Left ventricle myocardium inferior (tissue), 1 donor: ENCODE measurements at regions not wholly inside any gene's neighbourhood (a gene's known extent, or its start where the extent isn't known, plus 50 kb on each side); places are given as distances from the start of the nearest gene placed in this dataset.

Source experiments
- DNase-seq: peaks from one replicate; pipeline ENCODE4 v3.0.0-alpha.2; 2020
- H3K27ac ChIP-seq: fragments of 200-600 bp; replicated peaks from 2 replicates; pipeline ENCODE4 v1.8.0; 2021
- H3K27me3 ChIP-seq: fragments of 200-600 bp; 2 replicates; pipeline ENCODE4 v1.8.0; 2021; ENCODE audit warnings: low read depth
- H3K36me3 ChIP-seq: fragments of 200-600 bp; 2 replicates; pipeline ENCODE4 v1.8.0; 2021
- H3K4me1 ChIP-seq: fragments of 200-600 bp; 2 replicates; pipeline ENCODE4 v1.8.0; 2021
- H3K4me3 ChIP-seq: fragments of 200-600 bp; 2 replicates; pipeline ENCODE4 v1.8.0; 2021; ENCODE audit warnings: mild to moderate bottlenecking, moderate library complexity
- H3K9me3 ChIP-seq: fragments of 200-600 bp; replicated peaks from 2 replicates; pipeline ENCODE4 v1.8.0; 2021
- CTCF ChIP-seq: fragments of 200-600 bp; IDR thresholded peaks from 2 replicates; pipeline ENCODE4 v1.8.0; 2021; ENCODE audit warnings: antibody characterized with exemption, mild to moderate bottlenecking, borderline replicate concordance
- intact Hi-C: fragments of 100-400 bp; cut with micrococcal nuclease; formaldehyde crosslinking; loops from one replicate; pipeline ENCODE4 v1.11.0; 2022
- donor health status: DM: no; HTN: yes; CAD: no; lungs with severe emphysema.

- no peak overlapping the region for H3K27ac ChIP-seq
- TF ChIP-seq CTCF, result no peak
- no peak overlapping the region for H3K4me3 ChIP-seq
- no peak for DNase-seq
- intact Hi-C loops, result no loop called here
- peaks cover 34% of the 10 kb centered on the region for H3K27me3 ChIP-seq
- no peaks in the 10 kb centered on the region for H3K4me1 ChIP-seq
- no peaks in the 10 kb centered on the region for H3K36me3 ChIP-seq
- peaks cover 15% of the 10 kb centered on the region for H3K9me3 ChIP-seq
Observed at GRCh38 chr12:112589275-112589674, 170.5 kb downstream of the PTPN11 start.

GRCh38 chr12:112590281-112590680 is 171.5 kb downstream of the PTPN11 start:
- no peak for DNase-seq
- Histone ChIP-seq H3K36me3 (no peaks in the 10 kb centered on the region), H3K27me3 (peaks cover 31% of the 10 kb centered on the region), H3K4me1 (no peaks in the 10 kb centered on the region), H3K27ac (no peak overlapping the region), H3K4me3 (no peak overlapping the region), H3K9me3 (peaks cover 15% of the 10 kb centered on the region)
- no peak for TF ChIP-seq CTCF
- intact Hi-C loops, result no loop called here

- no peak for TF ChIP-seq CTCF
- intact Hi-C loops, result no loop called here
- DNase-seq, result no peak
- no peak overlapping the region for H3K4me3 ChIP-seq
- H3K9me3 ChIP-seq, result peaks cover 15% of the 10 kb centered on the region
- no peaks in the 10 kb centered on the region for H3K36me3 ChIP-seq
- H3K27ac ChIP-seq, result no peak overlapping the region
- peaks cover 32% of the 10 kb centered on the region for H3K27me3 ChIP-seq
- H3K4me1 ChIP-seq, result no peaks in the 10 kb centered on the region
Observed at GRCh38 chr12:112591488-112591887, 172.7 kb downstream of the PTPN11 start.

- intact Hi-C loops, result no loop called here
- no peak for DNase-seq
- Histone ChIP-seq H3K4me3 (no peak overlapping the region), H3K27me3 (peaks cover 53% of the 10 kb centered on the region), H3K36me3 (no peaks in the 10 kb centered on the region), H3K4me1 (no peaks in the 10 kb centered on the region), H3K27ac (no peak overlapping the region), H3K9me3 (peaks cover 8% of the 10 kb centered on the region)
- no peak for TF ChIP-seq CTCF
Observed at GRCh38 chr12:112595410-112595809, 176.7 kb downstream of the PTPN11 start.

GRCh38 chr12:112597986-112598385 is 179.2 kb downstream of the PTPN11 start:
- no peaks in the 10 kb centered on the region for H3K4me1 ChIP-seq

More at GRCh38 chr12:112597986-112598385, 179.2 kb downstream of the PTPN11 start:
- no peak for DNase-seq
- Histone ChIP-seq H3K9me3 (peaks cover 7% of the 10 kb centered on the region), H3K27me3 (peaks cover 78% of the 10 kb centered on the region), H3K4me3 (no peak overlapping the region), H3K36me3 (no peaks in the 10 kb centered on the region), H3K27ac (no peak overlapping the region)
- intact Hi-C loops, result no loop called here
- TF ChIP-seq CTCF, result no peak
